A549 (cell line): ENCODE measurements at regions not wholly inside any gene's neighbourhood (a gene's known extent, or its start where the extent isn't known, plus 50 kb on each side); places are given as distances from the start of the nearest gene placed in this dataset.

Experiments used
- ATAC-seq, 2 experiments: fragments of 200-7000 bp in 1 of 2; fragments of >200 bp in 1 of 2; cut with Nextera tagmentation in 1 of 2; cut with Tn5 transposase in 1 of 2; 3 replicates each; pipeline versions ENCODE4 v1.8.0 to v1.9.1; 2018 to 2020; ENCODE audit warnings: mild to moderate bottlenecking in 1 of 2, moderate library complexity in 1 of 2
- CTCF ChIA-PET: fragments of 300-600 bp; sonication (Branson Sonifier 250); formaldehyde crosslinking; extraction: SDS; loops from one replicate; lab custom pipeline; 2021; ENCODE audit warnings: antibody characterized with exemption, inconsistent platforms; lab: Yijun Ruan, JAX
- POLR2A ChIA-PET: fragments of 350-600 bp; formaldehyde crosslinking; extraction: SDS; loops from one replicate; lab custom pipeline; 2021; ENCODE audit warnings: antibody characterized with exemption, inconsistent platforms; lab: Yijun Ruan, JAX
- DNase-seq, 2 experiments: peaks; one replicate each; pipeline versions ENCODE4 v3.0.0 to v3.0.0-alpha.2; 2011 to 2016; ENCODE audit warnings: low read depth in 1 of 2, low spot score in 1 of 2
- FAIRE-seq: peaks from 2 replicates; lab custom pipeline; 2011; peaks lifted over from hg19 to GRCh38; lab: Jason Lieb, UNC
- H3K27ac ChIP-seq, 2 experiments: fragments of >200 bp; sonication (Bioruptor Twin); formaldehyde crosslinking; 3 replicates each; pipeline ENCODE4 v1.5.1; 2016 to 2017
- H3K4me1 ChIP-seq: fragments of >200 bp; sonication (Bioruptor Twin); formaldehyde crosslinking; 3 replicates; pipeline ENCODE4 v1.6.1; 2016
- H3K4me2 ChIP-seq: fragments of >200 bp; sonication (Bioruptor Twin); formaldehyde crosslinking; 3 replicates; pipeline ENCODE4 v1.6.1; 2016
- H3K4me3 ChIP-seq: fragments of >200 bp; sonication (Bioruptor Twin); formaldehyde crosslinking; 3 replicates; pipeline ENCODE4 v1.5.1; 2016
- H3K9me3 ChIP-seq: fragments of >200 bp; sonication (Bioruptor Twin); formaldehyde crosslinking; 3 replicates; pipeline ENCODE4 v1.6.1; 2016
- CBX2 ChIP-seq: fragments of 200-600 bp; sonication (generic); IDR thresholded peaks from 2 replicates; pipeline ENCODE4 v1.6.1; 2016; ENCODE audit warnings: low read depth, mild to moderate bottlenecking, borderline replicate concordance
- CHD4 ChIP-seq: fragments of 200-600 bp; sonication (generic); IDR thresholded peaks from 2 replicates; pipeline ENCODE4 v1.6.1; 2016; ENCODE audit warnings: antibody characterized with exemption, mild to moderate bottlenecking, borderline replicate concordance
- CTCF ChIP-seq: fragments of >200 bp; sonication (Bioruptor Twin); formaldehyde crosslinking; IDR thresholded peaks from 3 replicates; pipeline ENCODE4 v1.5.1; 2016
- EHMT2 ChIP-seq: fragments of 200-600 bp; sonication (generic); IDR thresholded peaks from 2 replicates; pipeline ENCODE4 v1.6.1; 2016; ENCODE audit warnings: antibody characterized with exemption, low read depth, mild to moderate bottlenecking, moderate library complexity
- EP300 ChIP-seq, 2 experiments: fragments of >200 bp; sonication (Bioruptor Twin); formaldehyde crosslinking; IDR thresholded peaks; 2 replicates in 1 of 2; 3 replicates in 1 of 2; pipeline ENCODE4 v1.6.1; 2016 to 2017
- ESRRA ChIP-seq: fragments of 150-350 bp; IDR thresholded peaks from 2 replicates; pipeline ENCODE4 v1.6.1; 2014; ENCODE audit warnings: mild to moderate bottlenecking, low read length, borderline replicate concordance
- FOSB ChIP-seq: fragments of 250-450 bp; sonication (Bioruptor Pico); IDR thresholded peaks from 2 replicates; pipeline ENCODE4 v1.5.0; 2020; ENCODE audit warnings: mild to moderate bottlenecking, moderate library complexity
- FOSL2 ChIP-seq, 2 experiments: fragments of 450-650 bp in 1 of 2; fragments of >200 bp in 1 of 2; sonication (Bioruptor Twin) in 1 of 2; formaldehyde crosslinking; IDR thresholded peaks; 2 replicates each; pipeline versions ENCODE4 v1.5.0 to v1.6.1; 2016 to 2020; ENCODE audit warnings: mild to moderate bottlenecking in 1 of 2, moderate library complexity in 1 of 2
- GATA3 ChIP-seq: IDR thresholded peaks from 2 replicates; pipeline ENCODE4 v1.6.1; 2012; ENCODE audit warnings: borderline replicate concordance
- HDAC2 ChIP-seq: fragments of 200-600 bp; sonication (generic); IDR thresholded peaks from 2 replicates; pipeline ENCODE4 v1.6.1; 2016
- HEYL ChIP-seq: fragments of 250-450 bp; sonication (Bioruptor Pico); IDR thresholded peaks from 2 replicates; pipeline ENCODE4 v1.8.0; 2021; ENCODE audit warnings: mild to moderate bottlenecking, moderate library complexity
- HMGXB4 ChIP-seq: fragments of 250-450 bp; sonication (Bioruptor Pico); IDR thresholded peaks from 2 replicates; pipeline ENCODE4 v1.5.0; 2021; ENCODE audit warnings: mild to moderate bottlenecking, moderate library complexity, borderline replicate concordance
- HOXB13 ChIP-seq: fragments of 250-450 bp; sonication (Bioruptor Pico); IDR thresholded peaks from 2 replicates; pipeline ENCODE4 v1.5.0; 2020; ENCODE audit warnings: low read depth, mild to moderate bottlenecking, moderate library complexity
- JUNB ChIP-seq: fragments of >200 bp; sonication (Bioruptor Twin); formaldehyde crosslinking; IDR thresholded peaks from 2 replicates; pipeline ENCODE4 v1.6.1; 2016
- KDM1A ChIP-seq: fragments of 200-600 bp; sonication (generic); IDR thresholded peaks from 2 replicates; pipeline ENCODE4 v1.6.1; 2016; ENCODE audit warnings: low read depth, mild to moderate bottlenecking
- KDM5A ChIP-seq: fragments of 200-600 bp; sonication (generic); IDR thresholded peaks from 2 replicates; pipeline ENCODE4 v1.6.1; 2016; ENCODE audit warnings: antibody characterized with exemption, mild to moderate bottlenecking
- MAZ ChIP-seq: fragments of 150-350 bp; IDR thresholded peaks from 2 replicates; pipeline ENCODE4 v1.6.1; 2014; ENCODE audit warnings: antibody characterized with exemption, low read depth, low read length, borderline replicate concordance
- MYC ChIP-seq: IDR thresholded peaks from 2 replicates; pipeline ENCODE4 v1.6.1; 2012; ENCODE audit warnings: mild to moderate bottlenecking, inconsistent platforms, low read length, improper control_type of control experiment, borderline replicate concordance
- NPAS2 ChIP-seq: fragments of 250-450 bp; sonication (Bioruptor Pico); IDR thresholded peaks from 2 replicates; pipeline ENCODE4 v1.8.0; 2022; ENCODE audit warnings: mild to moderate bottlenecking, moderate library complexity, borderline replicate concordance
- PBX3 ChIP-seq: IDR thresholded peaks from 2 replicates; pipeline ENCODE4 v1.6.1; 2012
- PHF8 ChIP-seq: fragments of 200-600 bp; sonication (generic); IDR thresholded peaks from 2 replicates; pipeline ENCODE4 v1.6.1; 2016; ENCODE audit warnings: low read depth, mild to moderate bottlenecking, antibody characterized with exemption, moderate library complexity, borderline replicate concordance
- POLR2AphosphoS2 ChIP-seq: conservative IDR thresholded peaks from 2 replicates; pipeline ENCODE4 v1.6.1; 2012; ENCODE audit warnings: low read length, improper control_type of control experiment, inconsistent platforms
- RAD21 ChIP-seq, 2 experiments: fragments of >200 bp in 1 of 2; sonication (Bioruptor Twin) in 1 of 2; formaldehyde crosslinking in 1 of 2; IDR thresholded peaks in 1 of 2; conservative IDR thresholded peaks in 1 of 2; 2 replicates in 1 of 2; 3 replicates in 1 of 2; pipeline ENCODE4 v1.6.1; 2012 to 2018; ENCODE audit warnings: inconsistent platforms in 1 of 2
- RARB ChIP-seq: fragments of 250-450 bp; sonication (Bioruptor Pico); IDR thresholded peaks from 2 replicates; pipeline ENCODE4 v1.8.0; 2021; ENCODE audit warnings: mild to moderate bottlenecking, moderate library complexity
- SMC3 ChIP-seq: fragments of >200 bp; sonication (Bioruptor Twin); formaldehyde crosslinking; IDR thresholded peaks from 3 replicates; pipeline ENCODE4 v1.6.1; 2018; ENCODE audit warnings: inconsistent platforms
- USF2 ChIP-seq: fragments of 450-650 bp; IDR thresholded peaks from 2 replicates; pipeline ENCODE4 v1.6.1; 2014; ENCODE audit warnings: antibody characterized with exemption
- ZFP36 ChIP-seq: fragments of 450-650 bp; IDR thresholded peaks from 2 replicates; pipeline ENCODE4 v1.6.1; 2014; ENCODE audit warnings: borderline replicate concordance; ENCODE audit not compliant: partially characterized antibody
- ZNF302 ChIP-seq: fragments of 250-450 bp; sonication (Bioruptor Pico); IDR thresholded peaks from 2 replicates; pipeline ENCODE4 v1.9.0; 2021; ENCODE audit warnings: inconsistent platforms, mild to moderate bottlenecking, moderate library complexity
- WGBS: methylation state at CpG from one replicate; pipeline ENCODE4 v1.1.6; 2017; ENCODE audit errors: missing lambda C conversion rate; 5-methylcytosine and 5-hydroxymethylcytosine counted together

GRCh38 chr3:8189051-8189450 lies 312.6 kb upstream of the LMCD1 start:
- POLR2A ChIA-PET, result no interaction called here
- DNase-seq, result no peak

GRCh38 chr3:8191406-8191805 lies 310.2 kb upstream of the LMCD1 start:
- DNase-seq (no peak), ATAC-seq (no peak), FAIRE-seq (no peak)
- no peaks in the 10 kb centered on the region for H3K4me1 ChIP-seq
- CTCF ChIA-PET, result no interaction called here
- no peak overlapping the region for H3K27ac ChIP-seq
- H3K4me3 ChIP-seq, result no peak overlapping the region
- POLR2A ChIA-PET, result no interaction called here
- TF ChIP-seq MYC (no peak), FOSB (CRISPR knock-in tag) (no peak), CHD4 (no peak), EP300 (IDR thresholded peaks at IDR 0.05) (no peak), PBX3 (no peak), ZFP36 (no peak), KDM5A (no peak), RAD21 (conservative IDR thresholded peaks at IDR 0.05 in 1 of 2, IDR thresholded peaks at IDR 0.05 in 1 of 2) (no peak), GATA3 (no peak)
- WGBS, result 38% methylated on average over 1 of the region's 1 CpG
- no peaks in the 10 kb centered on the region for H3K9me3 ChIP-seq
- no peak overlapping the region for H3K4me2 ChIP-seq

More at GRCh38 chr3:8189051-8189450, 312.6 kb upstream of the LMCD1 start:
- Histone ChIP-seq H3K4me2 (no peak overlapping the region), H3K4me1 (no peaks in the 10 kb centered on the region), H3K27ac (no peak overlapping the region), H3K4me3 (no peak overlapping the region), H3K9me3 (no peaks in the 10 kb centered on the region)
- FAIRE-seq, result no peak
- 0% methylated on average over 1 of the region's 1 CpG for WGBS
- no peak for ATAC-seq
- CTCF ChIA-PET, result no interaction called here
- no peak for TF ChIP-seq POLR2AphosphoS2
- no peak for TF ChIP-seq CBX2
- no peak for TF ChIP-seq NPAS2
- TF ChIP-seq JUNB, result no peak
- no peak for TF ChIP-seq CTCF
- no peak for TF ChIP-seq SMC3
- no peak for TF ChIP-seq EHMT2
- TF ChIP-seq FOSB (CRISPR knock-in tag), result no peak
- TF ChIP-seq HDAC2, result no peak
- no peak for TF ChIP-seq USF2
- no peak for TF ChIP-seq FOSL2 (IDR thresholded peaks at IDR 0.05)
- TF ChIP-seq FOSL2 (CRISPR knock-in tag; IDR thresholded peaks at IDR 0.05), result no peak

GRCh38 chr3:8197384-8197783 lies 304.2 kb upstream of the LMCD1 start:
- TF ChIP-seq RAD21 (conservative IDR thresholded peaks at IDR 0.05 in 1 of 2, IDR thresholded peaks at IDR 0.05 in 1 of 2), result no peak
- TF ChIP-seq HEYL (CRISPR knock-in tag), result no peak
- TF ChIP-seq KDM1A, result no peak
- no peak for TF ChIP-seq MAZ
- no peak for TF ChIP-seq PHF8
- TF ChIP-seq HOXB13, result no peak
- no peak for TF ChIP-seq JUNB
- no peak for TF ChIP-seq ESRRA
- TF ChIP-seq RARB (CRISPR knock-in tag), result no peak
- no peak for TF ChIP-seq HMGXB4 (CRISPR knock-in tag)
- no peak for TF ChIP-seq ZNF302 (CRISPR knock-in tag)
- CTCF ChIA-PET, result interaction anchor here (1.3 kb wide), 2 partner anchors 17 to 41 kb away, joined by 3 read pairs; no protein-coding TSS in a partner anchor

More at GRCh38 chr3:8197384-8197783, 304.2 kb upstream of the LMCD1 start:
- no peak for ATAC-seq
- 15% methylated on average over 2 of the region's 2 CpGs for WGBS
- FAIRE-seq, result no peak
- Histone ChIP-seq H3K4me1 (no peaks in the 10 kb centered on the region), H3K4me3 (no peak overlapping the region), H3K27ac (no peak overlapping the region), H3K9me3 (no peaks in the 10 kb centered on the region), H3K4me2 (no peak overlapping the region)
- POLR2A ChIA-PET, result no interaction called here
- DNase-seq, result no peak
